H1 (cell line): ENCODE measurements at regions not wholly inside any gene's neighbourhood (a gene's known extent, or its start where the extent isn't known, plus 50 kb on each side); places are given as distances from the start of the nearest gene placed in this dataset.

ENCODE experiments used
- CBX8 ChIP-seq: fragments of 300-800, 300-1000 bp; sonication (generic); IDR thresholded peaks from 2 replicates; pipeline ENCODE4 v1.7.1; 2016; ENCODE audit warnings: low read depth, low read length, borderline replicate concordance
- CHD1 ChIP-seq: IDR thresholded peaks from 2 replicates; pipeline ENCODE4 v1.6.1; 2012; ENCODE audit warnings: low read depth, low read length, improper control_type of control experiment
- SP2 ChIP-seq: IDR thresholded peaks from 2 replicates; pipeline ENCODE4 v1.6.1; 2012; ENCODE audit warnings: mild to moderate bottlenecking, low read length, inconsistent platforms
- SUZ12 ChIP-seq: fragments of 200-600 bp; sonication (generic); IDR thresholded peaks from 2 replicates; pipeline ENCODE4 v1.6.1; 2012; ENCODE audit warnings: mild to moderate bottlenecking, inconsistent platforms, low read length, moderate library complexity, mixed read lengths
- TCF12 ChIP-seq: IDR thresholded peaks from 2 replicates; pipeline ENCODE4 v1.6.1; 2011; ENCODE audit warnings: low read depth, mild to moderate bottlenecking, low read length
- ZNF274 ChIP-seq: IDR thresholded peaks from 2 replicates; pipeline ENCODE4 v1.7.0; 2012; ENCODE audit warnings: low read length, borderline replicate concordance; ENCODE audit errors: extremely low read depth

DNA sequence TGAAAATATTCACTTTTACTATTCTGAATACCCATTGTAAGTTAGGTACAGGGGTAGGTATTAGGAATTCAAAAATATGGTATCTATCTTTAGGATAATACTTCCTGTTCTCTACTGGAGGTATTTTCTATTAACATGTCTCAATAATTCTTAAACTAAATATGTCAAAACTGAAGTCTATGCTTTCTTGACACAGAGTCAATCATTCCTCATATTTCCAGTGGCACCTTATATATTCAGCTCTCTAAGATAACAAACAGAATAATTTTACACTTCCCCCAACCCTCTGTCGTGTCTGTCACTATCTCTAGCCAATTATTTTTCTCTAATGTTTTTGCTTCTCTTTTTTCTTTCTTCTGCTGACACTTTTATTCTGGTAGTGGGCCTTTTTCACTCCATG lies 138.9 kb downstream of the TMEM26 start (continued):
- TF ChIP-seq ZNF274 = no peak
- TF ChIP-seq SUZ12 = no peak
- no peak for TF ChIP-seq CBX8
- TF ChIP-seq SP2 = no peak
- no peak for TF ChIP-seq CHD1
- TF ChIP-seq TCF12 = no peak
